ENCODE measurements at regions not wholly inside any gene's neighbourhood (a gene's known extent, or its start where the extent isn't known, plus 50 kb on each side); places are given as distances from the start of the nearest gene placed in this dataset.

DNA sequence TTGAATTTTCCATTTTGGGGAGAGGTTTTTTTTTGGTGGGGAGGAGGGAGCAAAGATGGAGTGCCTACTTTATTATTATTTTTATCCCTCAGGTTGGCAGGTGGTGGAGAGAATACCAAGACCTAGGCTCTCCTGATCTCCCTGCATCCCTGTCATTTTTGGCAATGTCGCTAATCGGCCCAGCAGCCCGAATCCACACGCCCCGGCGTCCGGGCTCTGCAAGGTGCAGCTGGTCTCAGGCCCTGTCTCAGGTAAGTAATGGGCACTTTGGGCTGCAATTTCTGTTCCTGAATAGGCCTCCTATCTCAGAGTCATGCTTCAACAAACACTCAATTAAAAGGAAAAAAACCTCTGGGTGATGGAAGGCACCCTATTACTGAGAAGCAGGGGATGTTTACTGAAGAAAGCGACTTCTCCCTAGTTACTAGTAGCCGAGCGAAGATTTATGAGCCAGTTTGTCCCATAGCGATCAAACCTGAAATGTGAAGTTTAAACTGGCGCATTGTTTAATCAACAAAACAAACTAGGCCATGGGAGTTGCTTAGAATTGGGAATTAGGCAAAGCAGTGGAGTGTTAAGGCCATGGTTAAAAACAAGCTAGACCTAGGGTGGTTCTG is 137.8 kb downstream of the RWDD3 start:
- no peak for DNase-seq (ENCODE audit: low spot score)
- Histone ChIP-seq H4K20me1 (ENCODE audit: insufficient read depth, low read length) (no peaks in the 10 kb centered on the region), H3K9ac (ENCODE audit: insufficient read depth, low read depth, low read length) (no peak overlapping the region), H3K4me2 (ENCODE audit: low read depth, low read length) (no peak overlapping the region), H3K9me3 (ENCODE audit: low read length) (no peaks in the 10 kb centered on the region), H3K4me1 (ENCODE audit: insufficient read depth, low read length) (peaks cover 22% of the 10 kb centered on the region), H2AFZ (ENCODE audit: low read length) (no peak overlapping the region), H3K79me2 (ENCODE audit: insufficient read depth, low read length) (no peaks in the 10 kb centered on the region), H3K27me3 (ENCODE audit: control insufficient read depth in 1 of 2, insufficient read depth in 2 of 2, low read length in 2 of 2) (no peaks in the 10 kb centered on the region), H3K36me3 (replicated peaks in 1 of 2; ENCODE audit: control insufficient read depth in 1 of 2, insufficient read depth in 2 of 2, low read length in 2 of 2) (no peaks in the 10 kb centered on the region), H3K27ac (ENCODE audit: extremely low read length, insufficient read depth, low read length) (no peak overlapping the region), H3K4me3 (replicated peaks in 1 of 3; ENCODE audit: insufficient read depth in 1 of 3, low read depth in 2 of 3, low read length in 3 of 3) (no peak overlapping the region)
- CTCF ChIA-PET (ENCODE audit: low intra/inter-chr PET ratio, low total read pairs), result no interaction called here
- in situ Hi-C loops (cut with HindIII; ENCODE audit: extremely low pct_ligation_motif_present, low pct_unique_long_range_greater_than_20kb) (no loop called here), intact Hi-C loops (cut with micrococcal nuclease; ENCODE audit: unreplicated experiment) (no loop called here)
- 95% methylated on average over 12 of the region's 12 CpGs for WGBS (ENCODE audit: low lambda C conversion rate)
- TF ChIP-seq GRHL1 (CRISPR knock-in tag; conservative IDR thresholded peaks at IDR 0.05), result no peak
- TF ChIP-seq ZNF816 (CRISPR knock-in tag; IDR thresholded peaks at IDR 0.05; ENCODE audit: borderline replicate concordance), result no peak
- no peak for TF ChIP-seq MAFK (conservative IDR thresholded peaks at IDR 0.05 in 1 of 2, IDR thresholded peaks at IDR 0.05 in 1 of 2; ENCODE audit: low read length in 2 of 2)
- no peak for TF ChIP-seq ERF (CRISPR knock-in tag; IDR thresholded peaks at IDR 0.05)
- TF ChIP-seq, protein P1, sequence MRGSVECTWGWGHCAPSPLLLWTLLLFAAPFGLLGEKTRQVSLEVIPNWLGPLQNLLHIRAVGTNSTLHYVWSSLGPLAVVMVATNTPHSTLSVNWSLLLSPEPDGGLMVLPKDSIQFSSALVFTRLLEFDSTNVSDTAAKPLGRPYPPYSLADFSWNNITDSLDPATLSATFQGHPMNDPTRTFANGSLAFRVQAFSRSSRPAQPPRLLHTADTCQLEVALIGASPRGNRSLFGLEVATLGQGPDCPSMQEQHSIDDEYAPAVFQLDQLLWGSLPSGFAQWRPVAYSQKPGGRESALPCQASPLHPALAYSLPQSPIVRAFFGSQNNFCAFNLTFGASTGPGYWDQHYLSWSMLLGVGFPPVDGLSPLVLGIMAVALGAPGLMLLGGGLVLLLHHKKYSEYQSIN (CRISPR knock-in tag; IDR thresholded peaks at IDR 0.05; ENCODE audit: borderline replicate concordance), result no peak
- no peak for TF ChIP-seq RFX1 (IDR thresholded peaks at IDR 0.05)
- no peak for TF ChIP-seq JDP2 (CRISPR knock-in tag; IDR thresholded peaks at IDR 0.05; ENCODE audit: borderline replicate concordance)
- no peak for TF ChIP-seq MAZ (IDR thresholded peaks at IDR 0.05; ENCODE audit: borderline replicate concordance, low read depth, low read length)
- TF ChIP-seq MAZ (CRISPR knock-in tag; IDR thresholded peaks at IDR 0.05; ENCODE audit: low read depth), result no peak
- TF ChIP-seq MTA3 (CRISPR knock-in tag; IDR thresholded peaks at IDR 0.05), result no peak
- no peak for TF ChIP-seq KAT2B (IDR thresholded peaks at IDR 0.05; ENCODE audit: borderline replicate concordance, low read depth, low read length)
- no peak for TF ChIP-seq ZFP36L1 (CRISPR knock-in tag; IDR thresholded peaks at IDR 0.05)
- TF ChIP-seq, protein P2, sequence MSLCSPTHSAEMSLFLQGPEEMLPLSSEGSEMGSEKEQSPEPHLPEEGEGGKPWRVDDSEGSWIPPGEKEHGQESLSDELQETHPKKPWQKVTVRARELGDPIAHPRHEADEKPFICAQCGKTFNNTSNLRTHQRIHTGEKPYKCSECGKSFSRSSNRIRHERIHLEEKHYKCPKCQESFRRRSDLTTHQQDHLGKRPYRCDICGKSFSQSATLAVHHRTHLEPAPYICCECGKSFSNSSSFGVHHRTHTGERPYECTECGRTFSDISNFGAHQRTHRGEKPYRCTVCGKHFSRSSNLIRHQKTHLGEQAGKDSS (CRISPR knock-in tag; IDR thresholded peaks at IDR 0.05; ENCODE audit: borderline replicate concordance, low read depth), result no peak
- TF ChIP-seq NCOA1 (CRISPR knock-in tag; IDR thresholded peaks at IDR 0.05), result no peak
- TF ChIP-seq, protein P3, sequence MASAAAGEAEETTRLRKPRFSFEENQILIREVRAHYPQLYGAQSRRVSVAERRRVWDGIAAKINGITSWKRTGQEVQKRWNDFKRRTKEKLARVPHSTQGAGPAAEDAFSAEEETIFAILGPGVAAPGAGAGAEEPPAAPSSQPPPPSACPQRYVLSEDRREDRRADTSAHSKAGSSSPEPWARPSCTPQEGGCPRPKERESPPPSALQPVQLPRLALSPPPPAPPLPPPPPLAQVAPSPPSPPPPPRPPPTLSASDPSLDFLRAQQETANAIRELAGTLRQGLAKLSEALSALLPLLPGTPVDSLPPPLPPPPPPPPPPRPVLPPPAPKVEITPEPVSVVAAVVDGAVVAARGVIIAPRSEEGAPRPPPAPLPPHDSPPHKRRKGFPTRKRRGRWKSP (CRISPR knock-in tag; IDR thresholded peaks at IDR 0.05), result no peak
- TF ChIP-seq MAFF (IDR thresholded peaks at IDR 0.05; ENCODE audit: low read depth, low read length), result no peak
- POLR2A ChIA-PET, result no interaction called here
- no TSS peak for BruUV-seq (replicated peaks)
- FAIRE-seq, result no peak
- no peak for ATAC-seq
